Colonic mucosa (tissue), 4 donors: ENCODE measurements at regions not wholly inside any gene's neighbourhood (a gene's known extent, or its start where the extent isn't known, plus 50 kb on each side); places are given as distances from the start of the nearest gene placed in this dataset.

Source experiments
- DNase-seq: peaks from one replicate; pipeline ENCODE4 v3.0.0-alpha.2; 2020
- H3K27ac ChIP-seq: fragments of 200-600 bp; one replicate; pipeline ENCODE4 v1.8.0; 2021
- H3K27me3 ChIP-seq: fragments of 200-600 bp; one replicate; pipeline ENCODE4 v1.8.0; 2021
- H3K36me3 ChIP-seq: fragments of 200-600 bp; one replicate; pipeline ENCODE4 v1.8.0; 2021
- H3K4me1 ChIP-seq: fragments of 200-600 bp; one replicate; pipeline ENCODE4 v1.8.0; 2021; ENCODE audit warnings: mild to moderate bottlenecking
- H3K4me3 ChIP-seq: fragments of 200-600 bp; one replicate; pipeline ENCODE4 v1.8.0; 2021
- H3K9ac ChIP-seq, 2 donors: one replicate each; pipeline ENCODE4 v1.7.0; 2013; ENCODE audit warnings: control low read depth in 2 of 2, low read depth in 2 of 2, low read length in 2 of 2
- H3K9me3 ChIP-seq: fragments of 200-600 bp; one replicate; pipeline ENCODE4 v1.8.0; 2021
- CTCF ChIP-seq: fragments of 200-600 bp; IDR thresholded peaks from one replicate; pipeline ENCODE4 v1.8.0; 2022; ENCODE audit warnings: antibody characterized with exemption, mild to moderate bottlenecking
- intact Hi-C: fragments of 100-400 bp; cut with DNase I; formaldehyde crosslinking; loops from one replicate; pipeline ENCODE4 v1.14.1; 2022
- donor health status: healthy.
- donor health status: DM: no; HTN: no; CAD: no.
- donor health status: DM: no; HTN: no; CAD: no.

GRCh38 chr15:39270221-39270855 is 310.5 kb upstream of the THBS1 start:
- H3K4me1 ChIP-seq: no peaks in the 10 kb centered on the region
- no peak overlapping the region for H3K9ac ChIP-seq
- no peak for DNase-seq
- no peaks in the 10 kb centered on the region for H3K36me3 ChIP-seq
- TF ChIP-seq CTCF: no peak
- H3K9me3 ChIP-seq: no peaks in the 10 kb centered on the region
- no peak overlapping the region for H3K27ac ChIP-seq
- no peak overlapping the region for H3K4me3 ChIP-seq
- no peaks in the 10 kb centered on the region for H3K27me3 ChIP-seq
- intact Hi-C loops: no loop called here

GRCh38 chr15:39270934-39271333 is 309.9 kb upstream of the THBS1 start:
- Histone ChIP-seq H3K9me3 (no peaks in the 10 kb centered on the region), H3K4me3 (no peak overlapping the region), H3K27me3 (no peaks in the 10 kb centered on the region), H3K9ac (no peak overlapping the region), H3K36me3 (no peaks in the 10 kb centered on the region), H3K27ac (no peak overlapping the region), H3K4me1 (no peaks in the 10 kb centered on the region)
- DNase-seq: no peak
- intact Hi-C loops: no loop called here
- no peak for TF ChIP-seq CTCF

GRCh38 chr15:39272901-39273300 is 308.0 kb upstream of the THBS1 start:
- intact Hi-C loops: no loop called here
- Histone ChIP-seq H3K9ac (no peak overlapping the region), H3K4me1 (no peaks in the 10 kb centered on the region), H3K27me3 (no peaks in the 10 kb centered on the region), H3K4me3 (no peak overlapping the region), H3K36me3 (no peaks in the 10 kb centered on the region), H3K27ac (no peak overlapping the region), H3K9me3 (no peaks in the 10 kb centered on the region)
- TF ChIP-seq CTCF: no peak
- no peak for DNase-seq

GRCh38 chr15:39273717-39274411 is 307.0 kb upstream of the THBS1 start:
- Histone ChIP-seq H3K9me3 (no peaks in the 10 kb centered on the region), H3K4me1 (no peaks in the 10 kb centered on the region), H3K27ac (no peak overlapping the region), H3K27me3 (no peaks in the 10 kb centered on the region), H3K9ac (no peak overlapping the region), H3K36me3 (no peaks in the 10 kb centered on the region), H3K4me3 (no peak overlapping the region)
- peak; percentile 45 for DNase-seq
- intact Hi-C loops: no loop called here
- TF ChIP-seq CTCF: no peak

- DNase-seq: no peak
- H3K27me3 ChIP-seq: no peaks in the 10 kb centered on the region
- intact Hi-C loops: no loop called here
- H3K9me3 ChIP-seq: no peaks in the 10 kb centered on the region
- H3K4me3 ChIP-seq: no peak overlapping the region
- H3K9ac ChIP-seq: no peak overlapping the region
- H3K36me3 ChIP-seq: no peaks in the 10 kb centered on the region
- no peak overlapping the region for H3K27ac ChIP-seq
- no peaks in the 10 kb centered on the region for H3K4me1 ChIP-seq
- TF ChIP-seq CTCF: no peak
These were observed 305.8 kb upstream of the THBS1 start for GRCh38 chr15:39275066-39275465.
